ENCODE measurements at regions not wholly inside any gene's neighbourhood (a gene's known extent, or its start where the extent isn't known, plus 50 kb on each side); places are given as distances from the start of the nearest gene placed in this dataset.

DNA sequence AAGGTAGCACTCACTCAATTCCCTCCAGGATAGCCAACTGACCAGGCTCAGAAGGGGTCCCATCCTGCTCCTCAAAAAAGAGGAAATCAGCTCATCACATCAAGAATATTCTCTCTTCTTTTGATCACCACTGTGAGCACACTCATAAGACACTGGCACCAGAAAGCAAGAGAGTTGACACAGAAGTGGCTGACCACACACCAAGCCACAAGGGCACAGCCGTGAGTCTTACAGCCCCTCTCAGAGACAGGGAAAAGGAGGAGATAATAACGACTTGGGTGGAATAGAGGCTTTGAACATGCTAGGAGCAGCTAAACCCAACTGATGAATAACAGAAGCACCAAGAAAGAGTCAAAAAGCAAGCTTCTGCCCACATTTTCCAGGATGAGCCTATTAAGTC lies 249.1 kb upstream of the PREP start:
- H3K4me1 Mint-ChIP-seq, result peaks cover 4% of the 10 kb centered on the region; the same call in 2 of the 3 replicates
- no peak overlapping the region for H2AFZ ChIP-seq
- peaks cover 2% of the 10 kb centered on the region for H3K27me3 Mint-ChIP-seq (ENCODE audit: insufficient read depth, low read depth, poor library complexity)

More for the DNA sequence above, 249.1 kb upstream of the PREP start:
- TF ChIP-seq STAT1 (IDR thresholded peaks at IDR 0.05; ENCODE audit: unreplicated experiment) (no peak), NANOG (IDR thresholded peaks at IDR 0.05; ENCODE audit: borderline replicate concordance) (no peak), JUNB (IDR thresholded peaks at IDR 0.05; ENCODE audit: unreplicated experiment) (no peak), POLR2AphosphoS5 (IDR thresholded peaks at IDR 0.05; ENCODE audit: low read depth) (no peak), CREB1 (CRISPR knock-in tag; IDR thresholded peaks at IDR 0.05; ENCODE audit: low read depth) (no peak), EZH2phosphoT487 (IDR thresholded peaks at IDR 0.05; ENCODE audit: unreplicated experiment) (no peak), EZH2 (IDR thresholded peaks at IDR 0.05; ENCODE audit: low read depth, unreplicated experiment) (no peak), ZNF331 (CRISPR knock-in tag; IDR thresholded peaks at IDR 0.05; ENCODE audit: low read depth) (no peak), ZNF114 (CRISPR knock-in tag; IDR thresholded peaks at IDR 0.05) (no peak)
- TF ChIP-seq, protein P1, sequence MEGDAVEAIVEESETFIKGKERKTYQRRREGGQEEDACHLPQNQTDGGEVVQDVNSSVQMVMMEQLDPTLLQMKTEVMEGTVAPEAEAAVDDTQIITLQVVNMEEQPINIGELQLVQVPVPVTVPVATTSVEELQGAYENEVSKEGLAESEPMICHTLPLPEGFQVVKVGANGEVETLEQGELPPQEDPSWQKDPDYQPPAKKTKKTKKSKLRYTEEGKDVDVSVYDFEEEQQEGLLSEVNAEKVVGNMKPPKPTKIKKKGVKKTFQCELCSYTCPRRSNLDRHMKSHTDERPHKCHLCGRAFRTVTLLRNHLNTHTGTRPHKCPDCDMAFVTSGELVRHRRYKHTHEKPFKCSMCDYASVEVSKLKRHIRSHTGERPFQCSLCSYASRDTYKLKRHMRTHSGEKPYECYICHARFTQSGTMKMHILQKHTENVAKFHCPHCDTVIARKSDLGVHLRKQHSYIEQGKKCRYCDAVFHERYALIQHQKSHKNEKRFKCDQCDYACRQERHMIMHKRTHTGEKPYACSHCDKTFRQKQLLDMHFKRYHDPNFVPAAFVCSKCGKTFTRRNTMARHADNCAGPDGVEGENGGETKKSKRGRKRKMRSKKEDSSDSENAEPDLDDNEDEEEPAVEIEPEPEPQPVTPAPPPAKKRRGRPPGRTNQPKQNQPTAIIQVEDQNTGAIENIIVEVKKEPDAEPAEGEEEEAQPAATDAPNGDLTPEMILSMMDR (conservative IDR thresholded peaks at IDR 0.05; ENCODE audit: low read depth in 2 of 2), result no peak
- TF ChIP-seq, protein P2, sequence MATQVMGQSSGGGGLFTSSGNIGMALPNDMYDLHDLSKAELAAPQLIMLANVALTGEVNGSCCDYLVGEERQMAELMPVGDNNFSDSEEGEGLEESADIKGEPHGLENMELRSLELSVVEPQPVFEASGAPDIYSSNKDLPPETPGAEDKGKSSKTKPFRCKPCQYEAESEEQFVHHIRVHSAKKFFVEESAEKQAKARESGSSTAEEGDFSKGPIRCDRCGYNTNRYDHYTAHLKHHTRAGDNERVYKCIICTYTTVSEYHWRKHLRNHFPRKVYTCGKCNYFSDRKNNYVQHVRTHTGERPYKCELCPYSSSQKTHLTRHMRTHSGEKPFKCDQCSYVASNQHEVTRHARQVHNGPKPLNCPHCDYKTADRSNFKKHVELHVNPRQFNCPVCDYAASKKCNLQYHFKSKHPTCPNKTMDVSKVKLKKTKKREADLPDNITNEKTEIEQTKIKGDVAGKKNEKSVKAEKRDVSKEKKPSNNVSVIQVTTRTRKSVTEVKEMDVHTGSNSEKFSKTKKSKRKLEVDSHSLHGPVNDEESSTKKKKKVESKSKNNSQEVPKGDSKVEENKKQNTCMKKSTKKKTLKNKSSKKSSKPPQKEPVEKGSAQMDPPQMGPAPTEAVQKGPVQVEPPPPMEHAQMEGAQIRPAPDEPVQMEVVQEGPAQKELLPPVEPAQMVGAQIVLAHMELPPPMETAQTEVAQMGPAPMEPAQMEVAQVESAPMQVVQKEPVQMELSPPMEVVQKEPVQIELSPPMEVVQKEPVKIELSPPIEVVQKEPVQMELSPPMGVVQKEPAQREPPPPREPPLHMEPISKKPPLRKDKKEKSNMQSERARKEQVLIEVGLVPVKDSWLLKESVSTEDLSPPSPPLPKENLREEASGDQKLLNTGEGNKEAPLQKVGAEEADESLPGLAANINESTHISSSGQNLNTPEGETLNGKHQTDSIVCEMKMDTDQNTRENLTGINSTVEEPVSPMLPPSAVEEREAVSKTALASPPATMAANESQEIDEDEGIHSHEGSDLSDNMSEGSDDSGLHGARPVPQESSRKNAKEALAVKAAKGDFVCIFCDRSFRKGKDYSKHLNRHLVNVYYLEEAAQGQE (IDR thresholded peaks at IDR 0.05; ENCODE audit: unreplicated experiment), result no peak
- TF ChIP-seq, protein P3, sequence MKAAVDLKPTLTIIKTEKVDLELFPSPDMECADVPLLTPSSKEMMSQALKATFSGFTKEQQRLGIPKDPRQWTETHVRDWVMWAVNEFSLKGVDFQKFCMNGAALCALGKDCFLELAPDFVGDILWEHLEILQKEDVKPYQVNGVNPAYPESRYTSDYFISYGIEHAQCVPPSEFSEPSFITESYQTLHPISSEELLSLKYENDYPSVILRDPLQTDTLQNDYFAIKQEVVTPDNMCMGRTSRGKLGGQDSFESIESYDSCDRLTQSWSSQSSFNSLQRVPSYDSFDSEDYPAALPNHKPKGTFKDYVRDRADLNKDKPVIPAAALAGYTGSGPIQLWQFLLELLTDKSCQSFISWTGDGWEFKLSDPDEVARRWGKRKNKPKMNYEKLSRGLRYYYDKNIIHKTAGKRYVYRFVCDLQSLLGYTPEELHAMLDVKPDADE (IDR thresholded peaks at IDR 0.05), result no peak
- TF ChIP-seq, protein P4, sequence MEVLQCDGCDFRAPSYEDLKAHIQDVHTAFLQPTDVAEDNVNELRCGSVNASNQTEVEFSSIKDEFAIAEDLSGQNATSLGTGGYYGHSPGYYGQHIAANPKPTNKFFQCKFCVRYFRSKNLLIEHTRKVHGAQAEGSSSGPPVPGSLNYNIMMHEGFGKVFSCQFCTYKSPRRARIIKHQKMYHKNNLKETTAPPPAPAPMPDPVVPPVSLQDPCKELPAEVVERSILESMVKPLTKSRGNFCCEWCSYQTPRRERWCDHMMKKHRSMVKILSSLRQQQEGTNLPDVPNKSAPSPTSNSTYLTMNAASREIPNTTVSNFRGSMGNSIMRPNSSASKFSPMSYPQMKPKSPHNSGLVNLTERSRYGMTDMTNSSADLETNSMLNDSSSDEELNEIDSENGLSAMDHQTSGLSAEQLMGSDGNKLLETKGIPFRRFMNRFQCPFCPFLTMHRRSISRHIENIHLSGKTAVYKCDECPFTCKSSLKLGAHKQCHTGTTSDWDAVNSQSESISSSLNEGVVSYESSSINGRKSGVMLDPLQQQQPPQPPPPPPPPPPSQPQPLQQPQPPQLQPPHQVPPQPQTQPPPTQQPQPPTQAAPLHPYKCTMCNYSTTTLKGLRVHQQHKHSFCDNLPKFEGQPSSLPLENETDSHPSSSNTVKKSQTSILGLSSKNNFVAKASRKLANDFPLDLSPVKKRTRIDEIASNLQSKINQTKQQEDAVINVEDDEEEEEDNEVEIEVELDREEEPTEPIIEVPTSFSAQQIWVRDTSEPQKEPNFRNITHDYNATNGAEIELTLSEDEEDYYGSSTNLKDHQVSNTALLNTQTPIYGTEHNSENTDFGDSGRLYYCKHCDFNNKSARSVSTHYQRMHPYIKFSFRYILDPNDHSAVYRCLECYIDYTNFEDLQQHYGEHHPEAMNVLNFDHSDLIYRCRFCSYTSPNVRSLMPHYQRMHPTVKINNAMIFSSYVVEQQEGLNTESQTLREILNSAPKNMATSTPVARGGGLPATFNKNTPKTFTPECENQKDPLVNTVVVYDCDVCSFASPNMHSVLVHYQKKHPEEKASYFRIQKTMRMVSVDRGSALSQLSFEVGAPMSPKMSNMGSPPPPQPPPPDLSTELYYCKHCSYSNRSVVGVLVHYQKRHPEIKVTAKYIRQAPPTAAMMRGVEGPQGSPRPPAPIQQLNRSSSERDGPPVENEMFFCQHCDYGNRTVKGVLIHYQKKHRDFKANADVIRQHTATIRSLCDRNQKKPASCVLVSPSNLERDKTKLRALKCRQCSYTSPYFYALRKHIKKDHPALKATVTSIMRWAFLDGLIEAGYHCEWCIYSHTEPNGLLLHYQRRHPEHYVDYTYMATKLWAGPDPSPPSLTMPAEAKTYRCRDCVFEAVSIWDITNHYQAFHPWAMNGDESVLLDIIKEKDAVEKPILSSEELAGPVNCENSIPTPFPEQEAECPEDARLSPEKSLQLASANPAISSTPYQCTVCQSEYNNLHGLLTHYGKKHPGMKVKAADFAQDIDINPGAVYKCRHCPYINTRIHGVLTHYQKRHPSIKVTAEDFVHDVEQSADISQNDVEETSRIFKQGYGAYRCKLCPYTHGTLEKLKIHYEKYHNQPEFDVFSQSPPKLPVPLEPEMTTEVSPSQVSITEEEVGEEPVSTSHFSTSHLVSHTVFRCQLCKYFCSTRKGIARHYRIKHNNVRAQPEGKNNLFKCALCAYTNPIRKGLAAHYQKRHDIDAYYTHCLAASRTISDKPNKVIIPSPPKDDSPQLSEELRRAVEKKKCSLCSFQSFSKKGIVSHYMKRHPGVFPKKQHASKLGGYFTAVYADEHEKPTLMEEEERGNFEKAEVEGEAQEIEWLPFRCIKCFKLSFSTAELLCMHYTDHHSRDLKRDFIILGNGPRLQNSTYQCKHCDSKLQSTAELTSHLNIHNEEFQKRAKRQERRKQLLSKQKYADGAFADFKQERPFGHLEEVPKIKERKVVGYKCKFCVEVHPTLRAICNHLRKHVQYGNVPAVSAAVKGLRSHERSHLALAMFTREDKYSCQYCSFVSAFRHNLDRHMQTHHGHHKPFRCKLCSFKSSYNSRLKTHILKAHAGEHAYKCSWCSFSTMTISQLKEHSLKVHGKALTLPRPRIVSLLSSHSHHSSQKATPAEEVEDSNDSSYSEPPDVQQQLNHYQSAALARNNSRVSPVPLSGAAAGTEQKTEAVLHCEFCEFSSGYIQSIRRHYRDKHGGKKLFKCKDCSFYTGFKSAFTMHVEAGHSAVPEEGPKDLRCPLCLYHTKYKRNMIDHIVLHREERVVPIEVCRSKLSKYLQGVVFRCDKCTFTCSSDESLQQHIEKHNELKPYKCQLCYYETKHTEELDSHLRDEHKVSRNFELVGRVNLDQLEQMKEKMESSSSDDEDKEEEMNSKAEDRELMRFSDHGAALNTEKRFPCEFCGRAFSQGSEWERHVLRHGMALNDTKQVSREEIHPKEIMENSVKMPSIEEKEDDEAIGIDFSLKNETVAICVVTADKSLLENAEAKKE (CRISPR knock-in tag; IDR thresholded peaks at IDR 0.05), result no peak
- Histone ChIP-seq H3K9me2 (ENCODE audit: insufficient read depth) (peaks cover 13% of the 10 kb centered on the region), H3K4me1 (ENCODE audit: insufficient read depth) (no peaks in the 10 kb centered on the region), H3K36me3 (ENCODE audit: insufficient read depth) (no peaks in the 10 kb centered on the region), H4K20me1 (replicated peaks; ENCODE audit: insufficient read depth) (no peaks in the 10 kb centered on the region), H3K4me2 (no peak overlapping the region), H3K27ac (ENCODE audit: low read depth) (no peak overlapping the region), H3K79me2 (replicated peaks; ENCODE audit: insufficient read depth) (no peaks in the 10 kb centered on the region), H3K4me3 (no peak overlapping the region), H3F3A (replicated peaks; ENCODE audit: low read depth) (no peaks in the 10 kb centered on the region), H3K27me3 (ENCODE audit: insufficient read depth) (no peaks in the 10 kb centered on the region)
- no peak for DNase-seq (ENCODE audit: low spot score)
- Mint-ChIP-seq H3K27ac (no peak overlapping the region), H3K9me3 (no peaks in the 10 kb centered on the region), H3K36me3 (ENCODE audit: low read depth) (no peaks in the 10 kb centered on the region), H3K4me3 (no peak overlapping the region)
- no peak for ATAC-seq
